H1 (cell line): ENCODE measurements at regions not wholly inside any gene's neighbourhood (a gene's known extent, or its start where the extent isn't known, plus 50 kb on each side); places are given as distances from the start of the nearest gene placed in this dataset.

Experiments used
- EZH2 ChIP-seq: fragments of 200-600 bp; sonication (generic); IDR thresholded peaks from 2 replicates; pipeline ENCODE4 v1.7.1; 2012; ENCODE audit warnings: low read depth, mild to moderate bottlenecking, moderate library complexity, low read length, inconsistent platforms; ENCODE audit not compliant: severe bottlenecking
- KDM1A ChIP-seq: fragments of 200-600, 300-600 bp; sonication (generic); IDR thresholded peaks from 2 replicates; pipeline ENCODE4 v1.7.1; 2016; ENCODE audit warnings: mild to moderate bottlenecking, low read length, borderline replicate concordance
- POLR2AphosphoS5 ChIP-seq: IDR thresholded peaks from 2 replicates; pipeline ENCODE4 v1.6.1; 2011; ENCODE audit warnings: low read depth, low read length
- RAD21 ChIP-seq, 2 experiments: IDR thresholded peaks in 1 of 2; conservative IDR thresholded peaks in 1 of 2; 2 replicates each; pipeline ENCODE4 v1.6.1; 2011; ENCODE audit warnings: low read depth in 2 of 2, low read length in 2 of 2, improper control_type of control experiment in 1 of 2, inconsistent platforms in 1 of 2, mild to moderate bottlenecking in 1 of 2, moderate library complexity in 1 of 2
- SIN3A ChIP-seq, 2 experiments: IDR thresholded peaks in 1 of 2; conservative IDR thresholded peaks in 1 of 2; 2 replicates each; pipeline ENCODE4 v1.6.1; 2011 to 2012; ENCODE audit warnings: low read length in 2 of 2, improper control_type of control experiment in 1 of 2, low read depth in 1 of 2, mild to moderate bottlenecking in 1 of 2
- SP2 ChIP-seq: IDR thresholded peaks from 2 replicates; pipeline ENCODE4 v1.6.1; 2012; ENCODE audit warnings: mild to moderate bottlenecking, low read length, inconsistent platforms
- TAF1 ChIP-seq: IDR thresholded peaks from 2 replicates; pipeline ENCODE4 v1.6.1; 2011; ENCODE audit warnings: mild to moderate bottlenecking, low read depth, low read length
- YY1 ChIP-seq: IDR thresholded peaks from 2 replicates; pipeline ENCODE4 v1.6.1; 2011; ENCODE audit warnings: low read depth, mild to moderate bottlenecking, low read length
- ZNF274 ChIP-seq: IDR thresholded peaks from 2 replicates; pipeline ENCODE4 v1.7.0; 2012; ENCODE audit warnings: low read length, borderline replicate concordance; ENCODE audit errors: extremely low read depth
- TF ChIP-seq, protein P1 (sequence below), 3 experiments: IDR thresholded peaks; 1 replicate in 2 of 3; 2 replicates in 1 of 3; pipeline versions ENCODE4 v1.5.1 to v1.6.1; 2011; ENCODE audit warnings: low read length in 3 of 3, mild to moderate bottlenecking in 3 of 3, inconsistent platforms in 2 of 3, low read depth in 1 of 3, moderate library complexity in 1 of 3; ENCODE audit not compliant: insufficient read depth in 1 of 3; ENCODE audit errors: control extremely low read depth in 1 of 3
- TF ChIP-seq, protein P2 (sequence below): IDR thresholded peaks from 2 replicates; pipeline ENCODE4 v1.6.1; 2012; ENCODE audit warnings: inconsistent platforms

DNA sequence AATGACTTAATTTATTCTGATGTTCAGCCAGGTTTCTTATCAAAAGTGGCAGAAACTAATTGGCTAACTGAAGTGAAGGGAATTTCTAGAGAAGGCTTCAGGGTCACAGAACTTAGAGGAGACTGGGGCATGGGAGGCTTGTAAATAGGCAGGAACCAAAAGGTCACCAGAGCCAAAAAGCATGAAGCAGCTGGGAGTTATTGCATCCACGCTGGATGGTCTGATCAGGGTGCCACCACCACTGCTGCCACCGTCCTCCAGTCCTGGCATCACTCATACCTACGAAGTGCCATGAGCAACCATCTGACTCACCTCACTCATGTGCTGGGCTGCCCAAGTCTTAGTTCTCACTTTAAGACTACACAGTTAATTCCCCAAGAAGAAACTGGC is 82.5 kb upstream of the DPH5 start:
- no peak for TF ChIP-seq ZNF274
- no peak for TF ChIP-seq SIN3A (conservative IDR thresholded peaks at IDR 0.05 in 1 of 2, IDR thresholded peaks at IDR 0.05 in 1 of 2; ENCODE audit: low read depth in 1 of 2, low read length in 2 of 2)
- TF ChIP-seq KDM1A, result no peak
- TF ChIP-seq TAF1, result no peak
- TF ChIP-seq, protein P1, sequence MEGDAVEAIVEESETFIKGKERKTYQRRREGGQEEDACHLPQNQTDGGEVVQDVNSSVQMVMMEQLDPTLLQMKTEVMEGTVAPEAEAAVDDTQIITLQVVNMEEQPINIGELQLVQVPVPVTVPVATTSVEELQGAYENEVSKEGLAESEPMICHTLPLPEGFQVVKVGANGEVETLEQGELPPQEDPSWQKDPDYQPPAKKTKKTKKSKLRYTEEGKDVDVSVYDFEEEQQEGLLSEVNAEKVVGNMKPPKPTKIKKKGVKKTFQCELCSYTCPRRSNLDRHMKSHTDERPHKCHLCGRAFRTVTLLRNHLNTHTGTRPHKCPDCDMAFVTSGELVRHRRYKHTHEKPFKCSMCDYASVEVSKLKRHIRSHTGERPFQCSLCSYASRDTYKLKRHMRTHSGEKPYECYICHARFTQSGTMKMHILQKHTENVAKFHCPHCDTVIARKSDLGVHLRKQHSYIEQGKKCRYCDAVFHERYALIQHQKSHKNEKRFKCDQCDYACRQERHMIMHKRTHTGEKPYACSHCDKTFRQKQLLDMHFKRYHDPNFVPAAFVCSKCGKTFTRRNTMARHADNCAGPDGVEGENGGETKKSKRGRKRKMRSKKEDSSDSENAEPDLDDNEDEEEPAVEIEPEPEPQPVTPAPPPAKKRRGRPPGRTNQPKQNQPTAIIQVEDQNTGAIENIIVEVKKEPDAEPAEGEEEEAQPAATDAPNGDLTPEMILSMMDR (IDR thresholded peaks at IDR 0.05; ENCODE audit: control extremely low read depth in 1 of 3, insufficient read depth in 1 of 3, low read depth in 1 of 3, low read length in 3 of 3), result no peak
- TF ChIP-seq, protein P2, sequence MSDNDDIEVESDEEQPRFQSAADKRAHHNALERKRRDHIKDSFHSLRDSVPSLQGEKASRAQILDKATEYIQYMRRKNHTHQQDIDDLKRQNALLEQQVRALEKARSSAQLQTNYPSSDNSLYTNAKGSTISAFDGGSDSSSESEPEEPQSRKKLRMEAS, result no peak
- no peak for TF ChIP-seq EZH2
- no peak for TF ChIP-seq SP2
- no peak for TF ChIP-seq YY1
- no peak for TF ChIP-seq POLR2AphosphoS5
- no peak for TF ChIP-seq RAD21 (IDR thresholded peaks at IDR 0.05 in 1 of 2, conservative IDR thresholded peaks at IDR 0.05 in 1 of 2; ENCODE audit: low read depth in 2 of 2, low read length in 2 of 2)
